WTC11 (cell line): ENCODE measurements at regions not wholly inside any gene's neighbourhood (a gene's known extent, or its start where the extent isn't known, plus 50 kb on each side); places are given as distances from the start of the nearest gene placed in this dataset.

ENCODE experiments used
- ATAC-seq: fragments of 200-7000 bp; cut with Tn5 transposase; 2 replicates; pipeline ENCODE4 v1.10.0; 2021; ENCODE audit warnings: mild to moderate bottlenecking, moderate library complexity
- CTCF ChIA-PET: fragments of 300-600 bp; sonication (Branson Sonifier 250); formaldehyde crosslinking; loops from one replicate; lab custom pipeline; 2021; ENCODE audit warnings: antibody characterized with exemption; lab: Charles Lee
- POLR2A ChIA-PET: fragments of 350-600 bp; sonication (Branson Sonifier 250); formaldehyde crosslinking; loops from one replicate; lab custom pipeline; 2021; ENCODE audit warnings: antibody characterized with exemption; lab: Charles Lee
- DNase-seq: peaks from one replicate; pipeline ENCODE4 v3.0.0; 2021; ENCODE audit warnings: low spot score
- H3K27ac Mint-ChIP-seq: 2 replicates; pipeline ENCODE4 v1.8.0; 2021; ENCODE audit warnings: mixed read lengths
- H3K27me3 Mint-ChIP-seq: 2 replicates; pipeline ENCODE4 v1.8.0; 2021; ENCODE audit warnings: low read depth, mild to moderate bottlenecking, moderate library complexity, mixed read lengths
- H3K36me3 Mint-ChIP-seq: 2 replicates; pipeline ENCODE4 v1.8.0; 2021; ENCODE audit warnings: mixed read lengths
- H3K4me1 Mint-ChIP-seq: 2 replicates; pipeline ENCODE4 v1.8.0; 2022; ENCODE audit warnings: mixed read lengths
- H3K4me3 Mint-ChIP-seq: 2 replicates; pipeline ENCODE4 v1.8.0; 2021; ENCODE audit warnings: mild to moderate bottlenecking, moderate library complexity, mixed read lengths
- H3K9me3 Mint-ChIP-seq: 2 replicates; pipeline ENCODE4 v1.8.0; 2021; ENCODE audit warnings: mixed read lengths
- AFF4 ChIP-seq: sonication (generic); formaldehyde crosslinking; IDR thresholded peaks from 2 replicates; pipeline ENCODE4 v1.8.1; 2023; ENCODE audit warnings: mild to moderate bottlenecking, missing genetic modification reagents, borderline replicate concordance
- CDX4 ChIP-seq: fragments of 250-450 bp; sonication (Bioruptor Pico); IDR thresholded peaks from 2 replicates; pipeline ENCODE4 v1.9.0; 2021; ENCODE audit warnings: moderate library complexity, mild to moderate bottlenecking, inconsistent platforms, borderline replicate concordance
- CTCF ChIP-seq: fragments of 200-600 bp; IDR thresholded peaks from 2 replicates; pipeline ENCODE4 v1.8.0; 2022; ENCODE audit warnings: antibody characterized with exemption
- EMX1 ChIP-seq: fragments of 250-450 bp; sonication (Bioruptor Pico); IDR thresholded peaks from 2 replicates; pipeline ENCODE4 v1.8.0; 2021; ENCODE audit warnings: mild to moderate bottlenecking
- FOXJ3 ChIP-seq: sonication (generic); formaldehyde crosslinking; IDR thresholded peaks from 2 replicates; pipeline ENCODE4 v1.9.0; 2021; ENCODE audit warnings: missing genetic modification reagents, mild to moderate bottlenecking, borderline replicate concordance
- IRF2 ChIP-seq: sonication (generic); formaldehyde crosslinking; IDR thresholded peaks from 2 replicates; pipeline ENCODE4 v1.8.0; 2022; ENCODE audit warnings: low read depth, missing genetic modification reagents, borderline replicate concordance
- MLX ChIP-seq: sonication (generic); formaldehyde crosslinking; IDR thresholded peaks from 2 replicates; pipeline ENCODE4 v1.8.1; 2023; ENCODE audit warnings: mild to moderate bottlenecking, missing genetic modification reagents, moderate library complexity
- NR3C1 ChIP-seq: sonication (generic); formaldehyde crosslinking; conservative IDR thresholded peaks from 2 replicates; pipeline ENCODE4 v1.8.1; 2023; ENCODE audit warnings: low read depth, mild to moderate bottlenecking, missing genetic modification reagents
- PRDM15 ChIP-seq: sonication (generic); formaldehyde crosslinking; IDR thresholded peaks from 2 replicates; pipeline ENCODE4 v1.8.0; 2022; ENCODE audit warnings: missing genetic modification reagents
- PRRX2 ChIP-seq: fragments of 250-450 bp; sonication (Bioruptor Pico); IDR thresholded peaks from 2 replicates; pipeline ENCODE4 v1.8.0; 2021; ENCODE audit warnings: mild to moderate bottlenecking
- RORB ChIP-seq: fragments of 250-450 bp; sonication (Bioruptor Pico); IDR thresholded peaks from 2 replicates; pipeline ENCODE4 v1.9.0; 2021; ENCODE audit warnings: mild to moderate bottlenecking
- SOX15 ChIP-seq: fragments of 250-450 bp; sonication (Bioruptor Pico); IDR thresholded peaks from 2 replicates; pipeline ENCODE4 v1.9.0; 2021; ENCODE audit warnings: mild to moderate bottlenecking
- TCF7 ChIP-seq: sonication (generic); formaldehyde crosslinking; IDR thresholded peaks from 2 replicates; pipeline ENCODE4 v1.8.0; 2022; ENCODE audit warnings: mild to moderate bottlenecking, low read depth, missing genetic modification reagents, moderate library complexity
- USF1 ChIP-seq: sonication (generic); formaldehyde crosslinking; IDR thresholded peaks from 2 replicates; pipeline ENCODE4 v1.8.0; 2022; ENCODE audit warnings: mild to moderate bottlenecking, missing genetic modification reagents
- ZMAT4 ChIP-seq: fragments of 250-450 bp; sonication (Bioruptor Pico); IDR thresholded peaks from 2 replicates; pipeline ENCODE4 v1.9.0; 2021; ENCODE audit warnings: mild to moderate bottlenecking
- ZNF317 ChIP-seq: sonication (generic); formaldehyde crosslinking; IDR thresholded peaks from 2 replicates; pipeline ENCODE4 v1.8.1; 2023; ENCODE audit warnings: low read depth, mild to moderate bottlenecking, moderate library complexity, missing genetic modification reagents, borderline replicate concordance
- ZNF512 ChIP-seq: sonication (generic); formaldehyde crosslinking; IDR thresholded peaks from 2 replicates; pipeline ENCODE4 v1.8.1; 2022; ENCODE audit warnings: missing genetic modification reagents, borderline replicate concordance
- ZNF671 ChIP-seq: fragments of 250-450 bp; sonication (Bioruptor Pico); IDR thresholded peaks from 2 replicates; pipeline ENCODE4 v1.8.0; 2021; ENCODE audit warnings: mild to moderate bottlenecking
- ZSCAN18 ChIP-seq: fragments of 250-450 bp; sonication (Bioruptor Pico); IDR thresholded peaks from 2 replicates; pipeline ENCODE4 v2.1.2; 2022; ENCODE audit warnings: mild to moderate bottlenecking, moderate library complexity

GRCh38 chr2:144261336-144261735 is 258.6 kb downstream of the ZEB2 start (continued):
- TF ChIP-seq ZNF317 (CRISPR knock-in tag), result no peak
- no peak for TF ChIP-seq NR3C1 (CRISPR knock-in tag)

GRCh38 chr2:144259332-144259731 is 260.6 kb downstream of the ZEB2 start:
- DNase-seq, result no peak
- POLR2A ChIA-PET, result no interaction called here
- Mint-ChIP-seq H3K4me3 (no peak overlapping the region), H3K27me3 (no peaks in the 10 kb centered on the region), H3K9me3 (peaks cover 45% of the 10 kb centered on the region), H3K27ac (no peak overlapping the region), H3K4me1 (peaks cover 18% of the 10 kb centered on the region), H3K36me3 (peaks cover 44% of the 10 kb centered on the region)
- TF ChIP-seq USF1 (CRISPR knock-in tag) (no peak), ZNF512 (CRISPR knock-in tag) (no peak), SOX15 (CRISPR knock-in tag) (no peak), FOXJ3 (CRISPR knock-in tag) (no peak), CDX4 (CRISPR knock-in tag) (no peak), RORB (CRISPR knock-in tag) (no peak), ZNF671 (CRISPR knock-in tag) (no peak), EMX1 (CRISPR knock-in tag) (no peak)
- no peak for ATAC-seq
- CTCF ChIA-PET, result no interaction called here

- H3K27ac Mint-ChIP-seq, result no peak overlapping the region
- ChIA-PET CTCF (no interaction called here), POLR2A (no interaction called here)
- peaks cover 52% of the 10 kb centered on the region for H3K9me3 Mint-ChIP-seq
- DNase-seq, result no peak
- H3K4me3 Mint-ChIP-seq, result no peak overlapping the region
- no peaks in the 10 kb centered on the region; the same call in 1 of the 2 replicates for H3K27me3 Mint-ChIP-seq
- H3K4me1 Mint-ChIP-seq, result peaks cover 18% of the 10 kb centered on the region
- peaks cover 54% of the 10 kb centered on the region for H3K36me3 Mint-ChIP-seq
- ATAC-seq, result no peak
- no peak for TF ChIP-seq CTCF
- TF ChIP-seq AFF4 (CRISPR knock-in tag), result no peak
- no peak for TF ChIP-seq PRDM15 (CRISPR knock-in tag)
- TF ChIP-seq ZNF671 (CRISPR knock-in tag), result no peak
- no peak for TF ChIP-seq PRRX2
- TF ChIP-seq MLX, result no peak
- TF ChIP-seq ZSCAN18 (CRISPR knock-in tag), result no peak
- TF ChIP-seq ZMAT4 (CRISPR knock-in tag), result no peak
- no peak for TF ChIP-seq TCF7
- TF ChIP-seq IRF2 (CRISPR knock-in tag), result no peak
These were observed 261.8 kb downstream of the ZEB2 start for GRCh38 chr2:144258154-144258553.
